ENCODE measurements at regions not wholly inside any gene's neighbourhood (a gene's known extent, or its start where the extent isn't known, plus 50 kb on each side); places are given as distances from the start of the nearest gene placed in this dataset.

- Histone ChIP-seq H3K27ac (no peak overlapping the region), H3K4me1 (replicated peaks) (no peaks in the 10 kb centered on the region), H3K4me3 (no peak overlapping the region), H3K36me3 (no peaks in the 10 kb centered on the region), H3K27me3 (replicated peaks) (no peaks in the 10 kb centered on the region), H3K9me3 (replicated peaks) (no peaks in the 10 kb centered on the region)
- DNase-seq (ENCODE audit: low read depth in 1 of 2, low spot score in 2 of 2), result no peak
Observed at GRCh38 chr21:26226724-26227123, 56.2 kb upstream of the APP start.

GRCh38 chr21:26225046-26225445 lies 54.5 kb upstream of the APP start:
- H3K36me3 ChIP-seq, result no peaks in the 10 kb centered on the region
- no peaks in the 10 kb centered on the region for H3K9me3 ChIP-seq (replicated peaks)
- no peak overlapping the region for H3K27ac ChIP-seq
- H3K4me3 ChIP-seq, result no peak overlapping the region
- no peaks in the 10 kb centered on the region for H3K4me1 ChIP-seq (replicated peaks)
- no peak for DNase-seq (ENCODE audit: low read depth in 1 of 2, low spot score in 2 of 2)
- H3K27me3 ChIP-seq (replicated peaks), result no peaks in the 10 kb centered on the region

GRCh38 chr21:26224366-26224765 lies 53.8 kb upstream of the APP start:
- Histone ChIP-seq H3K4me3 (no peak overlapping the region), H3K4me1 (replicated peaks) (no peaks in the 10 kb centered on the region), H3K9me3 (replicated peaks) (no peaks in the 10 kb centered on the region), H3K36me3 (no peaks in the 10 kb centered on the region), H3K27me3 (replicated peaks) (no peaks in the 10 kb centered on the region), H3K27ac (no peak overlapping the region)
- no peak for DNase-seq (ENCODE audit: low read depth in 1 of 2, low spot score in 2 of 2)
